Sigmoid colon (tissue), 6 donors: ENCODE measurements at regions not wholly inside any gene's neighbourhood (a gene's known extent, or its start where the extent isn't known, plus 50 kb on each side); places are given as distances from the start of the nearest gene placed in this dataset.

Source experiments
- DNase-seq: peaks from one replicate; pipeline ENCODE4 v3.0.0-alpha.2; 2019
- H3K27ac ChIP-seq, 4 donors: fragments of 200-600 bp; sonication (generic); one replicate each; pipeline ENCODE4 v1.5.1; 2016 to 2019; ENCODE audit warnings: mild to moderate bottlenecking in 1 of 4
- H3K27me3 ChIP-seq, 3 donors: fragments of 200-600 bp; sonication (generic); one replicate each; pipeline ENCODE4 v1.5.1; 2019; ENCODE audit warnings: mild to moderate bottlenecking in 1 of 3
- H3K36me3 ChIP-seq, 4 donors: fragments of 200-600 bp; sonication (generic); one replicate each; pipeline ENCODE4 v1.5.1; 2016 to 2019
- H3K4me1 ChIP-seq, 4 donors: fragments of 200-600 bp; sonication (generic); one replicate each; pipeline ENCODE4 v1.5.1; 2017 to 2019
- H3K4me3 ChIP-seq, 4 donors: fragments of 200-600 bp; sonication (generic); one replicate each; pipeline ENCODE4 v1.5.1; 2017 to 2019; ENCODE audit warnings: mild to moderate bottlenecking in 2 of 4, moderate library complexity in 1 of 4
- H3K9me3 ChIP-seq, 4 donors: fragments of 200-600 bp in 3 of 4; sonication (generic) in 3 of 4; one replicate each; pipeline versions ENCODE4 v1.5.1 to v1.6.1; 2013 to 2019
- EP300 ChIP-seq, 4 donors: sonication (generic); formaldehyde crosslinking; IDR thresholded peaks; one replicate each; pipeline ENCODE4 v1.6.1; 2017; ENCODE audit warnings: antibody characterized with exemption in 4 of 4
- POLR2A ChIP-seq, 2 donors: fragments of 450-650 bp; IDR thresholded peaks; one replicate each; pipeline ENCODE4 v1.6.1; 2016; ENCODE audit warnings: antibody characterized with exemption in 2 of 2, mild to moderate bottlenecking in 2 of 2, moderate library complexity in 2 of 2
- POLR2AphosphoS5 ChIP-seq, 4 donors: sonication (generic); formaldehyde crosslinking; IDR thresholded peaks; one replicate each; pipeline ENCODE4 v1.6.1; 2017; ENCODE audit warnings: antibody characterized with exemption in 4 of 4
- WGBS, 2 donors: extraction: QIAGEN DNeasy Blood & Tissue Kit; methylation state at CpG; one replicate each; pipeline ENCODE4 v1.1.7; 2013; 5-methylcytosine and 5-hydroxymethylcytosine counted together
- intact Hi-C: fragments of 100-400 bp; cut with DNase I; formaldehyde crosslinking; loops from one replicate; pipeline ENCODE4 v1.15.1; 2023
- TF ChIP-seq, protein P1 (sequence below), 4 experiments: fragments of 450-650 bp in 3 of 4; fragments of 200-600 bp in 1 of 4; IDR thresholded peaks; one replicate each; pipeline ENCODE4 v1.5.1; 2016 to 2019; ENCODE audit warnings: antibody characterized with exemption in 4 of 4, mild to moderate bottlenecking in 3 of 4, moderate library complexity in 2 of 4
- donor health status: healthy with polysubstance abuse.
- donor health status: healthy.

GRCh38 chr4:30860978-30861377 lies 140.8 kb downstream of the PCDH7 start:
- TF ChIP-seq, protein P1, sequence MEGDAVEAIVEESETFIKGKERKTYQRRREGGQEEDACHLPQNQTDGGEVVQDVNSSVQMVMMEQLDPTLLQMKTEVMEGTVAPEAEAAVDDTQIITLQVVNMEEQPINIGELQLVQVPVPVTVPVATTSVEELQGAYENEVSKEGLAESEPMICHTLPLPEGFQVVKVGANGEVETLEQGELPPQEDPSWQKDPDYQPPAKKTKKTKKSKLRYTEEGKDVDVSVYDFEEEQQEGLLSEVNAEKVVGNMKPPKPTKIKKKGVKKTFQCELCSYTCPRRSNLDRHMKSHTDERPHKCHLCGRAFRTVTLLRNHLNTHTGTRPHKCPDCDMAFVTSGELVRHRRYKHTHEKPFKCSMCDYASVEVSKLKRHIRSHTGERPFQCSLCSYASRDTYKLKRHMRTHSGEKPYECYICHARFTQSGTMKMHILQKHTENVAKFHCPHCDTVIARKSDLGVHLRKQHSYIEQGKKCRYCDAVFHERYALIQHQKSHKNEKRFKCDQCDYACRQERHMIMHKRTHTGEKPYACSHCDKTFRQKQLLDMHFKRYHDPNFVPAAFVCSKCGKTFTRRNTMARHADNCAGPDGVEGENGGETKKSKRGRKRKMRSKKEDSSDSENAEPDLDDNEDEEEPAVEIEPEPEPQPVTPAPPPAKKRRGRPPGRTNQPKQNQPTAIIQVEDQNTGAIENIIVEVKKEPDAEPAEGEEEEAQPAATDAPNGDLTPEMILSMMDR (IDR thresholded peaks at IDR 0.05), result no peak
- TF ChIP-seq POLR2AphosphoS5 (IDR thresholded peaks at IDR 0.05) (no peak), POLR2A (IDR thresholded peaks at IDR 0.05) (no peak), EP300 (IDR thresholded peaks at IDR 0.05) (no peak)
- Histone ChIP-seq H3K9me3 (no peaks in the 10 kb centered on the region), H3K27ac (peak overlapping the region in 1 of 4 donors; percentile 7), H3K36me3 (no peaks in the 10 kb centered on the region), H3K27me3 (no peaks in the 10 kb centered on the region), H3K4me3 (no peak overlapping the region), H3K4me1 (peaks cover 0 to 84% (median 52%) of the 10 kb centered on the region in 4 donors)
- intact Hi-C loops, result loop anchor here (10.0 kb wide), 1 partner anchor 106 kb away; no protein-coding TSS in a partner anchor
- DNase-seq, result no peak
- WGBS, 2 donors, result 71 to 79% methylated on average over 3 of the region's 3 CpGs

DNA sequence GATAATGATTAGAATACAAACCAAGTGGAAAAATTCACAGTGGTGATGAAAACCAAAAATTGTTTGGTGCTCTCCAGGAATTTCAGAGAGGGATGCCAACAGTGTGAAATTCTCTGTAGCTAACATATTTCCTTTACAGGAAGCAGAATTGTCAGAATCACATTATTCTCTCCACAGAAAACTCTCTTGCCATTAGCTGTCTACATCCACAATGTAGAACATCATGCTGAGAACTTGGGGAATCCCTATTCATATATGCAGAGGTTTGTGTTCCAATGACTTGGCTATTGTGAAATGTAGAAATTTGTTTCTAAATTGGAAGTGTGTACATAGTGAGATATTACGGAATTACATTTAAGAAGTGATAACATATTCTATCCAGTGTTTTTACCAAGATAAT lies 142.0 kb downstream of the PCDH7 start:
- intact Hi-C loops, result loop anchor here (10.0 kb wide), 1 partner anchor 107 kb away; no protein-coding TSS in a partner anchor
- H3K36me3 ChIP-seq, result no peaks in the 10 kb centered on the region
- 88 to 91% methylated on average over 1 of the region's 1 CpG for WGBS, 2 donors
- no peaks in the 10 kb centered on the region for H3K27me3 ChIP-seq
- H3K9me3 ChIP-seq, result no peaks in the 10 kb centered on the region
- H3K27ac ChIP-seq, result peak overlapping the region; percentile 4 to 78 (median 62)
- TF ChIP-seq EP300 (IDR thresholded peaks at IDR 0.05) (no peak), POLR2AphosphoS5 (IDR thresholded peaks at IDR 0.05) (no peak), POLR2A (IDR thresholded peaks at IDR 0.05) (no peak)
- TF ChIP-seq, protein P1 (IDR thresholded peaks at IDR 0.05), result no peak
- H3K4me1 ChIP-seq, result peaks cover 0 to 84% (median 59%) of the 10 kb centered on the region in 4 donors
- no peak overlapping the region for H3K4me3 ChIP-seq
- no peak for DNase-seq

DNA sequence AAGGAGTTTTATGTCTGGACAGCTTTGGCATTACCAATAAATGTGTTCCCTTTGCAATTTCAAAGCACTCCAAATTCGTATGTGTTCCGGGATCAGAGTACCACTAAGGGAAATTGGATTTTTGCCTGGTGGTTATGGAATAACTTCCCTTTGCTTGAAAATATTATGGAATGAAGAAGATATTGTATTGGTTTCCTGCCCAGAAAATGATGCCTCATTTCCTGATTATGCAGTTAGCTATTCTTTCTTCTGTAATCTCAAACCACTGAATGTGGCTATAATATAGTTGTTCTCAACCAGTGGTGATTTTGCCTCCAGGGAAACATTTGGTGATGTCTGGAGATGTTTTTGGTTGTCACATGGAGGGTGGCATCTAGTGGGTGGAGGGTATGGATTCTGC lies 142.9 kb downstream of the PCDH7 start:
- intact Hi-C loops, result loop anchor here (10.0 kb wide), 1 partner anchor 108 kb away; no protein-coding TSS in a partner anchor
- peaks cover 0 to 84% (median 61%) of the 10 kb centered on the region in 4 donors for H3K4me1 ChIP-seq
- WGBS, 2 donors, result 25 to 63% methylated on average over 2 of the region's 2 CpGs

DNA sequence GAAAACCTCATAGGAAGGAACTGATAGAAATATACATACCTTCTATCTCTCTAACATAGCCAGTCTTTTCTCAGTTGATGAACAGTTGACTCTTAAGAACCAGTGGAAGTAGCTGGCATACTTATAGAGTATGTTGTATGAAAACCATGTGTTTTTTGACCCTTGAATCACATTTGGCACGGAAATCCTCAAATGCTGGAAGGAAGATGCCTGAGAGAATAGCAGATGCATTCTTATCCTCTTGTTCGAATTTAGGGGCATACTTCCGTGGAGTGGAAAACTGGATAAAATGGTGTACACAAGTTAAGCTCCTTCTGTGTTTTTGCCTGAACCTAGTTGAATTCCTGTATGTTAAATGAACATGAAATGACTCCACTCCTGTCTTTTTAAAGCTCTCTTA lies 145.5 kb downstream of the PCDH7 start:
- Histone ChIP-seq H3K27me3 (no peaks in the 10 kb centered on the region), H3K27ac (peak overlapping the region; percentile 62 to 78 (median 74)), H3K4me3 (no peak overlapping the region), H3K4me1 (peaks cover 0 to 83% (median 70%) of the 10 kb centered on the region in 4 donors), H3K9me3 (no peaks in the 10 kb centered on the region), H3K36me3 (no peaks in the 10 kb centered on the region)
- no peak for DNase-seq
- intact Hi-C loops, result loop anchor here (5.0 to 10.0 kb wide), 2 partner anchors 111 to 143 kb away; partner anchors contain the start of gene PCDH7
- WGBS, 2 donors, result 70 to 79% methylated on average over 3 of the region's 3 CpGs
- TF ChIP-seq, protein P1 (IDR thresholded peaks at IDR 0.05), result no peak
- TF ChIP-seq EP300 (IDR thresholded peaks at IDR 0.05) (no peak), POLR2A (IDR thresholded peaks at IDR 0.05) (no peak), POLR2AphosphoS5 (IDR thresholded peaks at IDR 0.05) (no peak)

More for the DNA sequence above, 142.9 kb downstream of the PCDH7 start:
- TF ChIP-seq, protein P1 (IDR thresholded peaks at IDR 0.05), result no peak
- TF ChIP-seq POLR2A (IDR thresholded peaks at IDR 0.05) (no peak), POLR2AphosphoS5 (IDR thresholded peaks at IDR 0.05) (no peak), EP300 (IDR thresholded peaks at IDR 0.05) (no peak)
- Histone ChIP-seq H3K27me3 (no peaks in the 10 kb centered on the region), H3K9me3 (no peaks in the 10 kb centered on the region), H3K36me3 (no peaks in the 10 kb centered on the region), H3K27ac (peak overlapping the region; percentile 37 to 78 (median 62)), H3K4me3 (no peak overlapping the region)
- no peak for DNase-seq
